Kidney glomerular epithelial cell (primary cell): ENCODE measurements at regions not wholly inside any gene's neighbourhood (a gene's known extent, or its start where the extent isn't known, plus 50 kb on each side); places are given as distances from the start of the nearest gene placed in this dataset.
"Not testable (repeated sequence)": the region's sequence is repeated elsewhere in the genome, so short reads cannot be mapped to it uniquely, and the experiment has no call there.

Experiments
- DNase-seq: peaks from one replicate; lab custom pipeline; 2025; lab: John Stamatoyannopoulos, UW

DNA sequence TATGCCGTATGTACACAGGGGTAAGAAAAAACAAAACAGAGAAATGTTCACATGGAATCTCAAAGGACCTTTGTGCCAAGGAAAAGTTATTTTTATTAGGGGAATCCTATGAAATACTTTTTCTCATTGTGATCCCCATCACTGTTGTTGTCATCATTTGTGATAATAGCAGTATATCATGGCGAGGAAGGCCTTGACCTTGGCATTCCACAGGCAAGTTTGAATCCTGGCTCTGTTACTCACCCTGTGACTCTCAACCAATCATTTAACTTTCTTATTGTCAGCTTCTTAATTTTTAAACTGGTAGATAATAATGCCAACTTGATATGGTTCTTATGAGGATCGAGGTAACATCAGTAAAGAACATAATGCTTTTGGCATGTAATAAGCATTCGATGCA lies 142.2 kb upstream of the DDHD1 start:
- DNase-seq = no peak

DNA sequence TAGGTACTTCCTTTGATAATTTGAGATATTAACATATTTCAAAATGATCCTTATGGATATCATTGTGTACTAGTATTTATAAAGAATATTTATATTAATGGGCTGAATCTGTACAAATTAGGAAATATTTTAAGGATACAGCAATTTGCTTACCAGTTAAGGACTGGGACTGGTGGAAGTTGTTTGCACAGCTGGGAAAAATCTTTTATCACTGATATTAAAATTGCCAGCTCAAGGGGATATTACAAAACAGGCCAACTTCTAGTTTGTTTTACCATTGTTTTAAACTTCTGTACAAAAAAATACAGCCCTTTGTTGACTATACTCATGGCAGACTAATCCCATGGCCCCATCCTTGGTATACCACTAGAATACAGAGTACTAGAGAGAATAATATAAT lies 133.2 kb upstream of the DDHD1 start:
- DNase-seq = no peak

GRCh38 chr14:53285821-53286220 lies 132.7 kb upstream of the DDHD1 start:
- no peak for DNase-seq

GRCh38 chr14:53285064-53285463 lies 131.9 kb upstream of the DDHD1 start:
- DNase-seq = no peak

DNA sequence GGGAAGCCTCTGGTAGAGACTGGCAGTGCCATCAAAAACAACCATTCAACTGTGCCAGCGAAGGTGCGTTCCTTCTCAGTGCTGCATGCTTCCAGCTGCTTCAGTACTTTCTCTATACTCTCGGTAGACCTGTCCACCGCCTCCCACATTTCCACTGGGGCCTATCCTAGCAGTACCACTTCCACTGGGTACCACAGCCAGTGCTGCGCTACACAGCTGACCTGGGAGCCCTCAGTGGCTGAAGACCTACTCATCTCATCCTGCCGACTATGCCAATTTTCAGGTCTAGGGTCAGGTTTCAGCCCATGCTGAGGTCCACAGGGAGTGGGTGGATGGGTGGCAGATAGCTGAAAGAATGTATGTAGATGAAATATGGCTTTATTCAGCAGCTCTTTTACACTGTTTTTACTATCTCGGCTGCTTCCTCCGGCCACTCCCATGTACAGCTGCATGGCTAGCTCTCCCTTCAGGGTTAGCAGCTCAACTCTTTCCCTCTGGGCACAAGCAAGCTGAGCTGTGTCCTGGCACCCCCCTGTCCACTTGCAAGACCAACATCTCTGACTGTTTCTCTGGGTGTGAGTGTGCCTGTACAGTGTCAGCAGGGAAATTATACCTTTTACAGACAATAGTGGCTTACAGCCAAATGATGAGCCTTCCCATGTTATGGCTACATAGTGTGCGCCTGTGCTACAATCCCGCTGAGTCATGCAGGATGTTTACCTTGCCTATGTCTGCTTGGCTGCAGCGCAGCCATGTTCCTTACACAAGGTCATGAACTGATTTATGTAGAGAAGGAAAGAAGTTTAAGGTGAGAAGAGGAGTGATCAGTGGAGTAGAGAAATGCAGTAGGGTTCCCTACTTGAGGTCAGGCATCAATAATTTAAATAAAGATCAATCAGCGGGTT lies 125.7 kb upstream of the DDHD1 start:
- no peak for DNase-seq

GRCh38 chr14:53273671-53274072 lies 120.5 kb upstream of the DDHD1 start:
- peak; percentile 5 for DNase-seq

DNA sequence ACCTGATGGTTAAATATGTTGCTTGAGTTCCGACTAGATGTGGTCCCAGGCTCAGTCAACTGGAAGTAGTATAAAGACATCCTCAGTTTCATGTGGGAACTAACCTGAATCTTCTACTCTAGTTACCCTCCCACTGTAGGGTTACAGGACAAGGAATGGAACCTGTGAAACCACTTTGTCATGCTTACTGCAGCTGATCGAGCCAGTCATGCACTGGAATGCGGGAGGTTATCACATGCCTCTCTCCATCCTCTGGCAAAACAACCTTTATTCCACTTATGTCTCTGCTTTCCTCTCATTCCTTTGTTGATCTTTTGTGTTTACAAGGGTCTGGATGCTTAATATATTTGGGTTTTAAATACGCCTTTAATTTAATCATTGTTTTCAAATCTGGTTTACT lies 111.9 kb upstream of the DDHD1 start:
- no peak for DNase-seq

DNA sequence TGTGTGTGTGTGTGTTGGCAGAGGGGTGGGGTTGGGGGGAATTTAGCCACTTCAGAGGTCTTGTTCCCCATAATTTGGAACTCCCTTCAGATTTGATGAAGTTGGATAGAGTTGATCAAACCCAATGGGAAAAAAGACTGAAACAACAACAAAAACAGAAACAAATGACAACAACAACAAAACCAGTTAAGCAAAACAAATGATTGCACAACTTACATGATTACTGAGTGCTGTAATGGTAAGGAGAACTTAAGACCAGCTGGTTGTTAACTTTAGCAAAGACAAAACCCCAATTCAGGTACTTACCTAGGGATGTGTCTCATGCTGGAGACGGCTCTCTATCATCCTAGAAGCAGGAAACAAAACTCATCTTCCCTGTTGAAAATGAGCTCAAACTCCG lies 107.8 kb upstream of the DDHD1 start:
- no peak for DNase-seq

GRCh38 chr14:53260286-53260685 lies 107.2 kb upstream of the DDHD1 start:
- no peak for DNase-seq

GRCh38 chr14:53252141-53252540 lies 99.0 kb upstream of the DDHD1 start:
- DNase-seq = no peak

GRCh38 chr14:53249059-53249458 lies 95.9 kb upstream of the DDHD1 start:
- DNase-seq = no peak

GRCh38 chr14:53247596-53248370 lies 94.7 kb upstream of the DDHD1 start:
- no peak for DNase-seq

GRCh38 chr14:53242898-53243297 lies 89.8 kb upstream of the DDHD1 start:
- DNase-seq = not testable (repeated sequence)

- no peak for DNase-seq
Measured at GRCh38 chr14:53237488-53237887, 84.4 kb upstream of the DDHD1 start.

DNA sequence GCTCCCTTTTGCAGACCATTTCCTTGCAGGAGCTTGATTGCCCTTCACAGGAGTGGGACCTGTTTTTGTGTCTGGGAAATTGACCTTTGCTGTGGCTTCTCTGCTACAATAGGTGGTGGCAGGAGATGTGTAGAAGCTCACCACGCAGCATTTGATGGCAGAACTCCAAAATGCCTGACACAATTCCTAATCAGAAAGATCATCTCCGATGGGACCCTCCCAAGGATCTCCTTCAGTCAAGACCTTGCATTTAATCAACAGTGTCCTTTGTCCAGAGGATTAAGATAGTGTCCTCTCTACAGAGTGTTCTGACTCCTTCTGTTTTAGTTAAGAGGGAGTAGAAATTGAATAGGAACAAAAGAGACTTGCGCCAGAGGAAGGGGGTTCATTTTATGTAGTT lies 83.6 kb upstream of the DDHD1 start:
- no peak for DNase-seq

- DNase-seq = no peak
Measured at GRCh38 chr14:53231171-53231570, 78.0 kb upstream of the DDHD1 start.

- no peak for DNase-seq
Measured at GRCh38 chr14:53228966-53229365, 75.8 kb upstream of the DDHD1 start.

DNA sequence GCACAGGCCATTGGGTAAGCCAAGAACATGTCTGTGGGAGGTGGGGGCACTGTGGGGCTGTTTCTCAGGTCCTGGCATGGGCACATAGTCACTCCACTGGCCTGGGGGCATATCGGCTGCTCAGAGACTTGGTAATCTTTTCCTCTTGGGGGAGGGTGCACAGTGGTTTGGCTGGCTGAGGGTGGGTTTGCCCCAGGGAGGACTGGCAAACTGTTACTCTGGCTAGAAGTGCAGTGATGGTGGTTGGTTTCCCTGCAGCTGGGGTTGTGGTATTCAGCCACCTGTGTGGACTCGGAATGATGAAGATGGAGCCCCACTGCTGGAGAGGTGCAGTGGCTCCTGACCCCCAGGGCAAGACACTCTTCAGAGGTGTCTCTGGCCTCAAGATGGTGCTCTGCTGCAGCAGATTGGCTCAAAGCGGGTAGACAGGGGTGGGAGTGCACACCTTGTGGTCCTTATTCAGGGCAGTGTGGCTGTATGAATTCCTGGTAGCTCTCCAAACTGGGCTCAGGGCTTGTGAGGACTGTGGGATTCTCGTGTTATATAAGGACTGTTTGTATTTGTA lies 74.1 kb upstream of the DDHD1 start:
- no peak for DNase-seq

GRCh38 chr14:53226553-53226952 lies 73.4 kb upstream of the DDHD1 start:
- no peak for DNase-seq

DNA sequence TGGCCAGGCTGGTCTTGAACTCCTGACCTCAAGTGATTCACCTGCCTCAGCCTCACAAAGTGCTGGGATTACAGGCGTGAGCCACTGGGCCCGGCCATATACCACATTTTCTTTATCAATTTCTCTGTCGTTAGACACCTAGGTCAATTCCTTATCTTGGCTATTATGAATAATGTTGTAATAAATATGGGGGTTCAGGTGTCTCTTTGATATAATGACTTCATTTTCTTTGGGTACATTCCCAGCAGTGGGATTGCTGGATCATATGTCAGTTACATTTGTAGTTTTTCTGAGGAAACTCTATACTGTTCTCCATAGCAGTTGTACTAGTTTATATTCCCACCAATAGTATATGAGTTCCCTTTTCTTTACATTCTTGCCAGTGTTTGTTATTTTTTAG lies 67.8 kb upstream of the DDHD1 start:
- DNase-seq = no peak

GRCh38 chr14:53218161-53218560 lies 65.0 kb upstream of the DDHD1 start:
- no peak for DNase-seq

DNA sequence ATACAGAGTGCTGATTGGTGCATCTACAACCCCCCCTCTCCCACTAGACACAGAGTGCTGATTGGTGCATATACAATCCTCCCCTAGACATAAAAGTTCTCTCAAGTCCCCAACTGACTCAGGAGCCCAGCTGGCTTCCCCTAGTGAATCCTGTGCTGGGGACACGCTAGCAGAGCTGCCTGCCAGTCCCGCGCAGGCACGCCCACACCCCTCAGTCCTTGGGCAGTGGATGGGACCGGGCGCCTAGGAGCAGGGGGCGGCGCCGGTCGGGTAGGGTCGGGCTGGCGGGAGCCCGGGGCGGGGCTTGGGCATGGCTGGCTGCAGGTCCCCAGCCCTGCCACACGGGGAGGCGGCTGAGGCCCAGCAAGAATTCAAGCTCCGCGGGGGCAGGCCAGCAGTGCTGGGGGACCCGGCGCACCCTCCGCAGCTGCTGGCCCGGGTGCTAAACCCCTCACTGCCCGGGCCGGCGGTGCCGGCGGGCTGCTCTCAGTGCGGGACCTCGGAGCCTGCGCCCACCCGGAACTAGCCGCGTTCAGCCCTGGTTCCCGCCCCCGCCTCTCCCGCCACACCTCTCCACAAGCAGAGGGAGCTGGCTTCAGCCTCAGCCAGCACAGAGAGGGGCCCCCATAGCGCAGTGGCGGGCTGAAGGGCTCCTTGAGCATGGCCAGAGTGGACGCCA lies 64.3 kb upstream of the DDHD1 start:
- DNase-seq = peak; percentile 36
